Jurkat, Clone E6-1 (cell line): ENCODE measurements at regions not wholly inside any gene's neighbourhood (a gene's known extent, or its start where the extent isn't known, plus 50 kb on each side); places are given as distances from the start of the nearest gene placed in this dataset.
"Not testable (repeated sequence)": the region's sequence is repeated elsewhere in the genome, so short reads cannot be mapped to it uniquely, and the experiment has no call there.

Source experiments
- DNase-seq: peaks from one replicate; pipeline ENCODE4 v3.0.0-alpha.2; 2011; ENCODE audit warnings: low read depth, low spot score
- H3K4me3 ChIP-seq: 2 replicates; pipeline ENCODE4 v1.5.1; 2011; ENCODE audit warnings: mild to moderate bottlenecking, low read length, control low read depth, moderate library complexity

GRCh38 chr7:91551377-91552175 lies 287.3 kb downstream of the FZD1 start:
- H3K4me3 ChIP-seq = no peak overlapping the region
- no peak for DNase-seq

DNA sequence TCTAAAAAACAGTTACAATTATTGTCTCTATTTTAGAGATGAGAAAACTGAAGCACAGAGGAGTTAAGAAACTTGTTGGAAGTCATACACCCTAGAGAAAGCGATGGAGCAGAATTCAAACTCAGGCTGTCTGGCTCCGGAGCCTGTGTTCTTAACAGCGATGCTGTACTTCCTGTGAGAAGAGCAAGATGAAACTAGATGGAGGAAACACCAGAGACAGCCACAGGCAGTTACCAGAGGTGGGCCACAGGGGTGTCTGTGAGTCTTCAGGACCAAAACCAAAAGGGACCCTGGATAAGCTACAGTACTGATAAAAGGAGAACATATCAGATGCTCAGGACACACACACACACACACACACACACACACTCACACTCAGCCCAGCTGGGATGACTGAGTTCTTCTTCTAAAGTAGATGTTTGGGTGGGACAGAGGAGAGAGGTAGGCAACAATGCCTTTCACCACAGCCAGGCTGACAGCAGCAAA lies 289.2 kb downstream of the FZD1 start:
- no peak overlapping the region for H3K4me3 ChIP-seq
- no peak for DNase-seq

GRCh38 chr7:91554883-91555282 lies 290.6 kb downstream of the FZD1 start:
- DNase-seq = no peak

DNA sequence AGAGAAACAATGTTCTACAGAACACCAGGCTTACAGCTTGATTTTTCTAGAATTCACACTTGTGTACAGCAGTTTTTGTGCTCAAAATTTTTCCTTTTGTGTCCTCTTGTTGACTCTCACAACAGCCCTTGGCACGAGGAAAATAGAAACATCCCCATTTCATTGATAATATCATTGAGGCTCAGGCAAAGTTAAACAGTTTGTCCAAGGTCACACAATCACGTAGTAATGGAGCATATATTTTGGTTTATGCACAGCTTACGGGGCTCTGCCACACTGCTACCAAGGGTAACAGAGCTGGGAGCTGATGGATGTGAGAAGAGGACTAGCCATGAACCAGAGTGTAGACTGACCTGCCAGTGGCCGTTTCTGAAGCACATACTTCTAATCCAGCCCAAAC lies 292.0 kb downstream of the FZD1 start:
- DNase-seq = no peak

More at GRCh38 chr7:91554883-91555282, 290.6 kb downstream of the FZD1 start:
- no peak overlapping the region for H3K4me3 ChIP-seq

GRCh38 chr7:91556956-91557650 lies 292.9 kb downstream of the FZD1 start:
- H3K4me3 ChIP-seq = no peak overlapping the region
- no peak for DNase-seq

More for the DNA sequence above, 292.0 kb downstream of the FZD1 start:
- H3K4me3 ChIP-seq = no peak overlapping the region

- DNase-seq = no peak
- H3K4me3 ChIP-seq = no peak overlapping the region
Measured at GRCh38 chr7:91557789-91558404, 293.7 kb downstream of the FZD1 start.

DNA sequence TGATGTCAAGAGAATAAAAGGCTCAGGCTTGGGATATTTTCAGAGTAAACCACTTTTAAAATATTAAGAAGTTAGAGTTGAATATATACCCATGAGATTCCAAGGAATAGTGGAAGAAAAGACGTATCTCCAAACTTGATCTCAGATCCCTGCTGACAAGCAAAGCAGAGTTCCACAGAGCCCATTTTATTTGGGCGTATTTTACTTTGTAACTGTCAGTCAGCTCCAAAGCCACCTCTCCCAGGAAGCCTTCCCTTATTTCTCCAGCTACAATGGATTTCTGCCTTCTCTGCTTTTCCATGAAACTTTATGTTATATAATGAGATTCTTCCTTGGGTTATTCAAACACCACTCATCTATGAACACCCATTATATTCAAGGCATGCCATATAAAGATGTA lies 295.7 kb downstream of the FZD1 start:
- no peak overlapping the region for H3K4me3 ChIP-seq
- DNase-seq = no peak

DNA sequence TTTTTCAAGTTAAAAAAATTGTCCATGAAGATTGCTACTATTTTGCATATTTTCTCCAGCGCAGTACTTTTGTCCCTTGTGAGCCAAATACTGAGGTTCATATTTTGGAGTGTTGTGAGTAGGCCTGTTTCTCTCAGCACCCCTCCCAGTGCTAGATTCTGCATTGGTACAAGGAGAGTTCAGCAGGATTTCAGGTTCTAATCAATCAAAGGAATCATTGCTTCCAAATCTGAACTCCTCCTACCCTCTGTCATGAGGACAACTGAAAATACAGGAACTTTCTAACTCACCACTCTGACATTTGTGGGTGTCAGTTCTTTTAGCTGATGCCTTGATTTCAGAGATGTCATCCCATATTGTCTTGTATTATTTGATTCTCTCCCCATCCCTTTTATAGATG lies 299.9 kb downstream of the FZD1 start:
- DNase-seq = no peak
- no peak overlapping the region for H3K4me3 ChIP-seq

DNA sequence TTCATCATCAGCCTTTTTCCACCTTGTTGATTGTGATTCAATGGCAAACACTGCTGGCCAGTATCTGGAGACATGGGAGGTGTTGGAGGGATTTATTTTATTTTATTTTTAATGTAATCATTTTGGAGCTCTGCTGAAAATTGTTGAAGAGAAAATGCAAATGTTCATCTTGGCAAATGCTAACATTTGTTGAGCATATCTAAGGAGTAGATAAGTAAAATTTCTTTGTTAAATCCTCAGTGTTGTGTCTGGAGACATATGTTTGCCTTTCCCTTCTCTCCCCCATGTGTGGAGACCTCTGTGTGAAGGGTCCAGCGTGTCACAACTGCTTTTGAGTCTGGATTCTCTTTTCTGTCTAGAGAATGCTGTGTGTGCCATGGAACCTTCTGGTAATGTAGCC lies 300.3 kb downstream of the FZD1 start:
- no peak overlapping the region for H3K4me3 ChIP-seq
- no peak for DNase-seq

DNA sequence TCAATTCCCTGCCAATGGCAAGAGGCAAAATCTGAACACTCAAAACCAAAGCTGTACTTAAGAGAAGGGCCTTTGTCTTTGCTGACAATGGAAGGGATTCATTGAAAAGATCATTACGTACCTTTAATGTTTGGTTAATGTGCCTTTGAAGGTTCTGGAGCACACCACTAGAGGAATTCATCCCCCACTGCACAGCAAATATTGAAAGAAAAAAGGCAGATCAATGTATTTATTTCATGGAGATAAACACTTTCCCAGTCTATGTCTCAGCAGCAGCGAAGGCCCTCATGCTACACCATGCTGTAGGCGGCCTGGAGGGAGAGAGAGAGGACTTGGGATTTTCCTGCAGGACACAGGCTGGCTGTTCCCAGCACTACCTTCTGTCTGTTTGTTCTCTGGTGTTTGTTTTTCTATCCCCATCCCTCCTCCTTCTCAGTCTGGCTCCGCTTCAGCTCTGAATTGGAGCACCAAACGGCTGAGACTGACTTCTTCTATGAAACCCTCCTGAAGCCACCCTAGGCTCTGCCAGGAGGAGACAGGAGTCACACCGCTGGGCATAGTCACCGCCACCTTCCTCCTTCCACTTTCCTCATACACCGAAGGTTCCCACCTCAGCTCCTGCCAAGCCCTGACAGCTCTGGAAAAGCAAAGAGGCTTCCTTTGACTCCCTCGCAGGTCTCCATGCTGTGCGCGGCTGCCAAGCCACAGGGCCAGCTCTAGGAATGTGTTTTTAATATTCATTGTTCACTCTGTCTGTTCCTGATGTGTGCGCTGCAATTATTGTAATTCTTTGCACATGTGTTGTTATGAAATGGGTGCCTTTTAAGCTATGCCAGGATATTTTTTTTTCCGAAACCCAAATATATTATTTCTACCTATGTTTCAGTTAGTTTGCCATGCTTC lies 301.5 kb downstream of the FZD1 start:
- H3K4me3 ChIP-seq = no peak overlapping the region
- DNase-seq = no peak

- DNase-seq = no peak
- H3K4me3 ChIP-seq = no peak overlapping the region
Measured at GRCh38 chr7:91566402-91566732, 302.1 kb downstream of the FZD1 start.

DNA sequence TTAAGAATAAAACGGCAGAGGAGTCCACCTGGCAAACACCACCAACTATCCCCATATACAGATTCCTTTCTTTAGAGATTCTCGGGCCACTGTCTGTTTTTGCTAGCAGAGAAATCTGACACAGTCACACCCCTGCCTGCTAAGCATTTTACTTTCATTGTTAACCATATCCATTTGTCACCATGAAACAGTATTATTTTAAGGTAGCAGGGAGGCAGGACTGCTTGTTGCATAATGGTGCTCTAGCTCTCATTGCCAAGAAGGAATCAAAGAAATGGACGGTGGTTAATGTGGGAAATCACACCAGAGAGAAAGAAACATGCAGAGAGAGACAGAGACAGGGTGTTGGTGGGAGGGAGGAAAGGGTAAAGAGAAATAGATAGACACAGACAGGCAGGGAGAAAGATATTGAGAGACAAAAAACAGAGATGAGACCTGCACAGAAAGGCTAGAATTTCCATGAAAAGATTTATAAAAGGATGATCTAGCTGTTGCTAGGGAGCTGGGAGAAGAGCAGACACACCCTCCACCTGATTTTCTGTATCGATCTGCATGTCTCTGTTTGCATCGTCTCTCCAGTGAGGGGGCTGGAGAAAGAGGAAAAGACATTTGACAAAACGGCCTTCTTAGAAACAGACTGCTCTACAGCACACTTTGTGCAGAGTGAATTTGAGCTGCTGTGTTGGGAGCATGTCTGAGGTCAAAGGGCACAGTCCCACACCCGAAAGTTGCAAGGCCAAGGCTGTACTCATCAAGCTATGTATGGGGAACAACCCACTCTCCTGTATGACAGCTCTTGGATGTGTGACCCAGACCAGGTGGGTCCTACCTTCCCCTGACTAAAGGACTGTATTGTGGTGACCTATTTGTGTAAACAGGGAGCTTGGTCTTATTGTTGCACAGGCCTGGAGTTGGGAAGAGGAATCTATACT lies 303.1 kb downstream of the FZD1 start:
- no peak overlapping the region for H3K4me3 ChIP-seq
- DNase-seq = no peak

DNA sequence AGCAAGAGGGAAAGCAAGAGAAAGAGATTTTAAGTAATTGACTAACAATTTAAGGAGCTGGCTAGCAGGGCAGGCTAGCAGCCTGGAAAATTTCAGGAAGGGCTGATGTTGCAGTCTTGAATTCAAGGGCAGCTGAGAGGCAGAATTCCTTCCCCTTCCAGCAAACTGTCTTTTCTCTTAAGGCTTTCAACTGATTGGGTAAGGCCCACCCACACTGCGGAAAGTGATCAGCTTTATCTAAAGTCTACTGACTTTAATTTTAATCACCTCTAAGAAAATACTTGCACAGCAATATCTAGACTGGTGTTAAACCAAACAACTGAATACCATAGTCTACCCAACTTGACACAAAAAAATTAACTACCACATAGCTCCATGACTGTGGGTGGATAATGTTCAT lies 303.9 kb downstream of the FZD1 start:
- DNase-seq = no peak
- H3K4me3 ChIP-seq = no peak overlapping the region

DNA sequence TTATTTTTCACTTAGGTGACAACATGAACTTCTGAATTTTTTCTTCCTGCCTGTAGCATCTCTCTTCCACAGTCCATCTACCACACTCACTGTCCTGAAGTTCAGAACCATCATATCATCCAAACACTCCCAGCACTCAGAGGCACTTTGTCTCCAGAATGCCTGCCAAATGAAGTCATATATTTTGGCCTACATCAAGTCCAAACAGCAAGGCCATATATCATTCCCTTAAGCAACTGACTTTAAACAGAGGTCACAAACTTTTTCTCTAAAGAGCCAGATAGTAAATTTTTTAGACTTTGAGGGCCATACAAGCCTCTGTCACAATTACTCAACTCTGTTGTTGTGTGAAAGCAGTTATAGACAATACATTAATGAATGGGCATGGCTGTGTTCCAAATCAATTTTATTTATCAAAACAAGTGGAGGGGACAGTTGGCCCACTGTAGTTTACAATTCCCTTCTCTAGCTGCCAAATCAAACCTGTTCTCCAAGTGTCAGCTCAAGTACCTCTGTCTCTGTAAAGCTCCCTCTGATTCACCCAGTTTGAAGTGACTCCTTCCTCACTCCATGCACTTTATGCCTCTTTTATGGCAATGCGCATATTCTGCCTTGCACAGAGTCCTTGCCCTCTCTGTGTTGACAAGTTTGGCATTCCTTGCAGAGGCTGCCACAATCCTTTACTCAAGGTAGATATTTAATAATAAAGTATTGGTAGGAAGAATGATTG lies 305.7 kb downstream of the FZD1 start:
- no peak overlapping the region for H3K4me3 ChIP-seq
- DNase-seq = no peak

DNA sequence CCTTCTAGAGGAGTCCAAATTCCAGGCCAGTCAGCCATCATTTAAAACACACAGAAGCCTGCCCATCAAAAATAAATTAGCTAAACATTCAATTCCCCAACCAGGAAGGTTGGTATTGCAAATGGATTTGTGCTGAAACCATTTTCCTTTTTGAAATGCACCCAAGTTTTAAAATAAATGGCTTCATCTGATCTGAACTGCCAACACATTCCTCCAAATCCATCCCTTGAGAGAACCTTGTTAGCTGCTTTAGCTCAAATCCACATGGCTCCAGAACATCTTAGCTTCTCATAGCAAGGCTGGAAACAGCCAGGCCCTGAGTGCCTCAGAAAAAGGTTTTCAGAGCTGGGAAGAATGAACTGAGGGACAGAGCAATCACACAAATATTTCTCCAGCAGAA lies 306.3 kb downstream of the FZD1 start:
- H3K4me3 ChIP-seq = no peak overlapping the region
- no peak for DNase-seq

DNA sequence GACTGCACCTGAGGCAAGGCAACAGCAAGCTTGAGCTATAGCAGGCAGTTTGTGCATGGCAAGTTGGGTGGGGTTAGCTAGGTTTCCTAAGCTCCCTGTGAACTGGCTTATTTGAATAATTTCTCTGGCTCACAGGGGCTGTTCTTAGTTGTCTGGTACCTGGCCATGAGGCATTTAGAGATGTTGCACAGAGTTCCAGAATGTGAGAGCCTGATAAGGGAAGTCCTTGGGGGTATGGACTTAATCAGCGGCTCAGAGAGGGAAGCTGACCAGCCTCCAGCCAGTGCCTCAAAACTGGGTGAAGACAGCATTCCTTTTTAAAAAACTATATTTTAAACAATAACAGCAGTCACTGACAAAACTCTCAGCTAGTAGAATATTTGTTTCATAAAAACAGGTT lies 307.4 kb downstream of the FZD1 start:
- no peak for DNase-seq
- no peak overlapping the region for H3K4me3 ChIP-seq

- no peak overlapping the region for H3K4me3 ChIP-seq
- DNase-seq = no peak
Measured at GRCh38 chr7:91573405-91573804, 307.1 kb downstream of the MTERF1 start.

DNA sequence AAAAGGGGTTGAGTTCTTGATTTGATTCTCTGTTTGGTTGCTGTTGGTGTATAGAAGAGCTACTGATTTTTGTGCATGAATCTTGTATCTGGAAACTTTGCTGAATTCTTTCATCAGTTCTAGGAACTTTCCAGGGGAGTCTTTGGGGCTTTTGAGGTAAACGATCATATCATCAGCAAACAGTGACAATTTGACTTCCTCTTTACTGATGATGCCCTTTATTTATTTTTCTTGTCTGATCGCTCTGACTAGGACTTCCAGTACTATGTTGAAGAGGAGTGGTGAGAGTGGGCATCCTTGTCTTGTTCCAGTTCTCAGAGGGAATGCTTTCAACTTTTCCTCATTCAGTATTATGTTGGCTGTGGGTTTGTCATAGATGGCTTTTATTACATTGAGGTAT lies 304.0 kb downstream of the MTERF1 start:
- not testable (repeated sequence) for DNase-seq, H3K4me3 ChIP-seq
